ENCODE measurements at regions not wholly inside any gene's neighbourhood (a gene's known extent, or its start where the extent isn't known, plus 50 kb on each side); places are given as distances from the start of the nearest gene placed in this dataset.

- DNase-seq = no peak
These were observed 53.4 kb downstream of the RPLP1 start for GRCh38 chr15:69505956-69506556.

- no peak for DNase-seq
These were observed 56.0 kb downstream of the RPLP1 start for GRCh38 chr15:69508659-69509058.

- DNase-seq = no peak
These were observed 56.5 kb downstream of the RPLP1 start for GRCh38 chr15:69509131-69509530.

GRCh38 chr15:69510556-69510955, 57.9 kb downstream of the RPLP1 start:
- no peak for DNase-seq

- DNase-seq = no peak
These were observed 58.4 kb downstream of the RPLP1 start for GRCh38 chr15:69511015-69511414.

GRCh38 chr15:69511716-69512340, 59.2 kb downstream of the RPLP1 start:
- no peak for DNase-seq

GRCh38 chr15:69513450-69513960, 60.9 kb downstream of the RPLP1 start:
- no peak for DNase-seq

- no peak for DNase-seq
These were observed 61.4 kb downstream of the RPLP1 start for GRCh38 chr15:69513986-69514385.

- DNase-seq = no peak
These were observed 62.9 kb downstream of the RPLP1 start for GRCh38 chr15:69515508-69515907.

GRCh38 chr15:69515926-69516325, 63.3 kb downstream of the RPLP1 start:
- no peak for DNase-seq

- DNase-seq = no peak
These were observed 64.4 kb downstream of the RPLP1 start for GRCh38 chr15:69517052-69517451.

GRCh38 chr15:69518806-69519205, 66.2 kb downstream of the RPLP1 start:
- DNase-seq = no peak

- DNase-seq = no peak
These were observed 67.4 kb downstream of the RPLP1 start for GRCh38 chr15:69520067-69520466.

GRCh38 chr15:69522361-69522760, 69.7 kb downstream of the RPLP1 start:
- no peak for DNase-seq

GRCh38 chr15:69523010-69524001, 70.7 kb downstream of the RPLP1 start:
- peak; percentile 34 to 69 for DNase-seq

GRCh38 chr15:69524296-69524695, 71.7 kb downstream of the RPLP1 start:
- DNase-seq = no peak

- no peak for DNase-seq
These were observed 72.2 kb downstream of the RPLP1 start for GRCh38 chr15:69524814-69525213.

GRCh38 chr15:69525543-69525942, 72.9 kb downstream of the RPLP1 start:
- DNase-seq = no peak

- no peak for DNase-seq
These were observed 73.8 kb downstream of the RPLP1 start for GRCh38 chr15:69526081-69527061.

GRCh38 chr15:69529141-69529540, 76.5 kb downstream of the RPLP1 start:
- DNase-seq = no peak

- DNase-seq = no peak
These were observed 77.5 kb downstream of the RPLP1 start for GRCh38 chr15:69529961-69530633.
